ENCODE measurements at regions not wholly inside any gene's neighbourhood (a gene's known extent, or its start where the extent isn't known, plus 50 kb on each side); places are given as distances from the start of the nearest gene placed in this dataset.

DNA sequence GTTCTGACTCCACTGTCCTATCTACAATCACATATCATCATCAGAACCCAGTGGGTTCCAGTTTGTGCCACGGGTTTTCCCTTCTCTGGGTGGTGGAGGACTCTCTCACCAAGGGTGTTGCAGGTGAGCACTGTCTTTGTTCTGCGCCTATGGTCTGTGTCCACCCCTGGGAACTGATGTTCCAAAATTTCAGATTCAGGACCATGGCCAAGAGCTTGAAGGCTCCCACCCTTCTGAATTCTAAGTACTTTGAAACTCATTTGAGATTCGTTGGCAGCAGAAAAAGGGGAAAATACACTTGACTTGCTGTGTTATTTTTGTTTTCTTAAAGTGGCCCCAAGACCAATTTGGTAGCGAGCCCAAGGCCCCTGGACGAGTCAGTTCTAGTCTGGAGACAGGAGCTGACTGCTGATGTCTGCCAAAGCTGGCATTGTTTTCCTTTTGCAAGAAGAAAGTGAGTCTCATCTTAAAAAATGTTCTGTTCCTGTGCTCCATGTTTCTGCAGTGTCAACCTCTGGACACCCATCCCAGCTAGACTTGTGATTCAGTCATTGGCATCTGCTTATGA is 310.9 kb downstream of the HAPSTR1 start:
- TF ChIP-seq GATA2 (IDR thresholded peaks at IDR 0.05; ENCODE audit: low read depth, low read length) (no peak), GATA3 (IDR thresholded peaks at IDR 0.05; ENCODE audit: low read depth, low read length) (no peak)

All from SH-SY5Y (cell line).